Activated T-cell treated with anti-CD3 and anti-CD28 coated beads, Interleukin-2, amount 50 U/mL, for 24 hours (primary cell): ENCODE measurements at regions not wholly inside any gene's neighbourhood (a gene's known extent, or its start where the extent isn't known, plus 50 kb on each side); places are given as distances from the start of the nearest gene placed in this dataset.

Experiments
- DNase-seq: peaks from one replicate; pipeline ENCODE4 v3.0.0-alpha.2; 2020
- H3K27ac Mint-ChIP-seq: 2 replicates; pipeline ENCODE4 v1.8.0; 2020; ENCODE audit warnings: mild to moderate bottlenecking, mixed read lengths
- H3K27me3 Mint-ChIP-seq: 2 replicates; pipeline ENCODE4 v1.8.0; 2020; ENCODE audit warnings: mixed read lengths
- H3K36me3 Mint-ChIP-seq: 2 replicates; pipeline ENCODE4 v1.8.0; 2020; ENCODE audit warnings: low read depth, mixed read lengths
- H3K4me1 Mint-ChIP-seq: 2 replicates; pipeline ENCODE4 v1.8.0; 2020; ENCODE audit warnings: low read depth, mixed read lengths
- H3K4me3 Mint-ChIP-seq: 2 replicates; pipeline ENCODE4 v1.8.0; 2020; ENCODE audit warnings: mild to moderate bottlenecking, moderate library complexity, mixed read lengths
- H3K9me3 Mint-ChIP-seq: 2 replicates; pipeline ENCODE4 v1.8.0; 2020; ENCODE audit warnings: mixed read lengths

- Mint-ChIP-seq H3K9me3 (peaks cover 6% of the 10 kb centered on the region), H3K27me3 (no peaks in the 10 kb centered on the region), H3K27ac (no peak overlapping the region), H3K36me3 (no peaks in the 10 kb centered on the region), H3K4me3 (no peak overlapping the region), H3K4me1 (no peaks in the 10 kb centered on the region)
- DNase-seq: no peak
Measured at GRCh38 chr7:85583131-85583953, 396.5 kb upstream of the SEMA3D start.

GRCh38 chr7:85573844-85574243, 387.0 kb upstream of the SEMA3D start:
- Mint-ChIP-seq H3K36me3 (no peaks in the 10 kb centered on the region), H3K27me3 (no peaks in the 10 kb centered on the region), H3K9me3 (peaks cover 2% of the 10 kb centered on the region), H3K27ac (no peak overlapping the region), H3K4me1 (no peaks in the 10 kb centered on the region), H3K4me3 (no peak overlapping the region)
- no peak for DNase-seq

GRCh38 chr7:85573346-85573745, 386.5 kb upstream of the SEMA3D start:
- no peak for DNase-seq
- no peaks in the 10 kb centered on the region for H3K36me3 Mint-ChIP-seq
- no peak overlapping the region for H3K27ac Mint-ChIP-seq
- H3K4me3 Mint-ChIP-seq: no peak overlapping the region
- H3K4me1 Mint-ChIP-seq: no peaks in the 10 kb centered on the region
- H3K9me3 Mint-ChIP-seq: peaks cover 2% of the 10 kb centered on the region
- no peaks in the 10 kb centered on the region for H3K27me3 Mint-ChIP-seq

- no peaks in the 10 kb centered on the region for H3K27me3 Mint-ChIP-seq
- H3K36me3 Mint-ChIP-seq: no peaks in the 10 kb centered on the region
- no peak overlapping the region for H3K4me3 Mint-ChIP-seq
- no peak for DNase-seq
- H3K4me1 Mint-ChIP-seq: no peaks in the 10 kb centered on the region
- H3K9me3 Mint-ChIP-seq: peaks cover 2% of the 10 kb centered on the region
- H3K27ac Mint-ChIP-seq: no peak overlapping the region
Measured at GRCh38 chr7:85570898-85571297, 384.0 kb upstream of the SEMA3D start.

- no peak for DNase-seq
- Mint-ChIP-seq H3K4me1 (no peaks in the 10 kb centered on the region), H3K9me3 (no peaks in the 10 kb centered on the region), H3K27me3 (no peaks in the 10 kb centered on the region), H3K36me3 (no peaks in the 10 kb centered on the region), H3K27ac (no peak overlapping the region), H3K4me3 (no peak overlapping the region)
Measured at GRCh38 chr7:85567983-85568382, 381.1 kb upstream of the SEMA3D start.

GRCh38 chr7:85566095-85566794, 379.4 kb upstream of the SEMA3D start:
- DNase-seq: no peak
- Mint-ChIP-seq H3K27me3 (no peaks in the 10 kb centered on the region), H3K27ac (no peak overlapping the region), H3K4me3 (no peak overlapping the region), H3K4me1 (no peaks in the 10 kb centered on the region), H3K36me3 (no peaks in the 10 kb centered on the region), H3K9me3 (no peaks in the 10 kb centered on the region)

GRCh38 chr7:85565276-85565675, 378.4 kb upstream of the SEMA3D start:
- no peak overlapping the region for H3K27ac Mint-ChIP-seq
- H3K4me3 Mint-ChIP-seq: no peak overlapping the region
- H3K36me3 Mint-ChIP-seq: no peaks in the 10 kb centered on the region
- H3K27me3 Mint-ChIP-seq: no peaks in the 10 kb centered on the region
- DNase-seq: no peak
- H3K4me1 Mint-ChIP-seq: no peaks in the 10 kb centered on the region
- H3K9me3 Mint-ChIP-seq: no peaks in the 10 kb centered on the region

GRCh38 chr7:85564861-85565260, 378.0 kb upstream of the SEMA3D start:
- Mint-ChIP-seq H3K27ac (no peak overlapping the region), H3K4me1 (no peaks in the 10 kb centered on the region), H3K27me3 (no peaks in the 10 kb centered on the region), H3K36me3 (no peaks in the 10 kb centered on the region), H3K9me3 (no peaks in the 10 kb centered on the region), H3K4me3 (no peak overlapping the region)
- no peak for DNase-seq

GRCh38 chr7:85561706-85562105, 374.9 kb upstream of the SEMA3D start:
- no peak overlapping the region for H3K27ac Mint-ChIP-seq
- DNase-seq: no peak
- no peaks in the 10 kb centered on the region for H3K27me3 Mint-ChIP-seq
- no peaks in the 10 kb centered on the region for H3K9me3 Mint-ChIP-seq
- H3K4me1 Mint-ChIP-seq: no peaks in the 10 kb centered on the region
- H3K4me3 Mint-ChIP-seq: no peak overlapping the region
- no peaks in the 10 kb centered on the region for H3K36me3 Mint-ChIP-seq

GRCh38 chr7:85554236-85555178, 367.7 kb upstream of the SEMA3D start:
- H3K36me3 Mint-ChIP-seq: no peaks in the 10 kb centered on the region
- no peaks in the 10 kb centered on the region for H3K27me3 Mint-ChIP-seq
- H3K27ac Mint-ChIP-seq: no peak overlapping the region
- no peak for DNase-seq
- H3K4me3 Mint-ChIP-seq: no peak overlapping the region
- H3K4me1 Mint-ChIP-seq: no peaks in the 10 kb centered on the region
- H3K9me3 Mint-ChIP-seq: no peaks in the 10 kb centered on the region

GRCh38 chr7:85535974-85536729, 349.3 kb upstream of the SEMA3D start:
- H3K9me3 Mint-ChIP-seq: no peaks in the 10 kb centered on the region
- H3K27me3 Mint-ChIP-seq: no peaks in the 10 kb centered on the region
- no peaks in the 10 kb centered on the region for H3K4me1 Mint-ChIP-seq
- DNase-seq: no peak
- H3K36me3 Mint-ChIP-seq: no peaks in the 10 kb centered on the region
- H3K27ac Mint-ChIP-seq: no peak overlapping the region
- no peak overlapping the region for H3K4me3 Mint-ChIP-seq

GRCh38 chr7:85529831-85530230, 343.0 kb upstream of the SEMA3D start:
- H3K27me3 Mint-ChIP-seq: no peaks in the 10 kb centered on the region
- no peak overlapping the region for H3K4me3 Mint-ChIP-seq
- no peaks in the 10 kb centered on the region for H3K4me1 Mint-ChIP-seq
- H3K9me3 Mint-ChIP-seq: no peaks in the 10 kb centered on the region
- DNase-seq: no peak
- no peaks in the 10 kb centered on the region for H3K36me3 Mint-ChIP-seq
- H3K27ac Mint-ChIP-seq: no peak overlapping the region

GRCh38 chr7:85529201-85529600, 342.3 kb upstream of the SEMA3D start:
- H3K4me3 Mint-ChIP-seq: no peak overlapping the region
- no peak for DNase-seq
- H3K27ac Mint-ChIP-seq: no peak overlapping the region
- H3K36me3 Mint-ChIP-seq: no peaks in the 10 kb centered on the region
- no peaks in the 10 kb centered on the region for H3K9me3 Mint-ChIP-seq
- H3K27me3 Mint-ChIP-seq: no peaks in the 10 kb centered on the region
- no peaks in the 10 kb centered on the region for H3K4me1 Mint-ChIP-seq

GRCh38 chr7:85528581-85528980, 341.7 kb upstream of the SEMA3D start:
- no peak for DNase-seq
- no peak overlapping the region for H3K4me3 Mint-ChIP-seq
- H3K4me1 Mint-ChIP-seq: no peaks in the 10 kb centered on the region
- H3K27ac Mint-ChIP-seq: no peak overlapping the region
- H3K9me3 Mint-ChIP-seq: no peaks in the 10 kb centered on the region
- H3K27me3 Mint-ChIP-seq: no peaks in the 10 kb centered on the region
- H3K36me3 Mint-ChIP-seq: no peaks in the 10 kb centered on the region
